ENCODE measurements at regions not wholly inside any gene's neighbourhood (a gene's known extent, or its start where the extent isn't known, plus 50 kb on each side); places are given as distances from the start of the nearest gene placed in this dataset.

- Histone ChIP-seq H3K9me3 (no peaks in the 10 kb centered on the region), H3K4me1 (no peaks in the 10 kb centered on the region), H3K36me3 (no peaks in the 10 kb centered on the region), H3K27me3 (no peaks in the 10 kb centered on the region), H3K4me3 (no peak overlapping the region), H3K27ac (no peak overlapping the region)
- no peak for ATAC-seq
- DNase-seq: no peak
- intact Hi-C loops (cut with DNase I): no loop called here
- no peak for TF ChIP-seq CTCF (IDR thresholded peaks at IDR 0.05)
Observed at GRCh38 chr9:12916042-12916441, 141.2 kb downstream of the LURAP1L start.

- intact Hi-C loops (cut with DNase I): no loop called here
- Histone ChIP-seq H3K27me3 (no peaks in the 10 kb centered on the region), H3K36me3 (no peaks in the 10 kb centered on the region), H3K4me3 (no peak overlapping the region), H3K27ac (no peak overlapping the region), H3K4me1 (peaks cover 11% of the 10 kb centered on the region), H3K9me3 (no peaks in the 10 kb centered on the region)
- no peak for TF ChIP-seq CTCF (IDR thresholded peaks at IDR 0.05)
- ATAC-seq: no peak
- DNase-seq: no peak
Observed at GRCh38 chr9:12920437-12920836, 145.6 kb downstream of the LURAP1L start.

GRCh38 chr9:12921621-12922020, 146.8 kb downstream of the LURAP1L start:
- no peaks in the 10 kb centered on the region for H3K9me3 ChIP-seq
- H3K36me3 ChIP-seq: no peaks in the 10 kb centered on the region
- intact Hi-C loops (cut with DNase I): no loop called here
- TF ChIP-seq CTCF (IDR thresholded peaks at IDR 0.05): no peak
- no peak overlapping the region for H3K27ac ChIP-seq
- H3K4me1 ChIP-seq: peaks cover 11% of the 10 kb centered on the region
- H3K4me3 ChIP-seq: no peak overlapping the region
- H3K27me3 ChIP-seq: no peaks in the 10 kb centered on the region
- DNase-seq: no peak
- no peak for ATAC-seq

GRCh38 chr9:12922224-12922866, 147.5 kb downstream of the LURAP1L start:
- no peak for ATAC-seq
- H3K27ac ChIP-seq: peak overlapping the region; percentile 72
- no peak for DNase-seq
- H3K27me3 ChIP-seq: no peaks in the 10 kb centered on the region
- no peak overlapping the region for H3K4me3 ChIP-seq
- H3K36me3 ChIP-seq: no peaks in the 10 kb centered on the region
- intact Hi-C loops (cut with DNase I): no loop called here
- TF ChIP-seq CTCF (IDR thresholded peaks at IDR 0.05): no peak
- H3K4me1 ChIP-seq: peaks cover 11% of the 10 kb centered on the region
- H3K9me3 ChIP-seq: no peaks in the 10 kb centered on the region

GRCh38 chr9:12923468-12924009, 148.7 kb downstream of the LURAP1L start:
- ATAC-seq (peak; percentile 83), DNase-seq (no peak)

More at GRCh38 chr9:12923468-12924009, 148.7 kb downstream of the LURAP1L start:
- H3K4me3 ChIP-seq: no peak overlapping the region
- H3K4me1 ChIP-seq: peaks cover 11% of the 10 kb centered on the region
- no peaks in the 10 kb centered on the region for H3K36me3 ChIP-seq
- no peak for TF ChIP-seq CTCF (IDR thresholded peaks at IDR 0.05)
- no peaks in the 10 kb centered on the region for H3K9me3 ChIP-seq
- H3K27me3 ChIP-seq: no peaks in the 10 kb centered on the region
- intact Hi-C loops (cut with DNase I): no loop called here
- H3K27ac ChIP-seq: peak overlapping the region; percentile 72

Measured in upper lobe of right lung (tissue), 1 donor.